H1 (cell line): ENCODE measurements at regions not wholly inside any gene's neighbourhood (a gene's known extent, or its start where the extent isn't known, plus 50 kb on each side); places are given as distances from the start of the nearest gene placed in this dataset.

ENCODE experiments used
- SIN3A ChIP-seq, 2 experiments: IDR thresholded peaks in 1 of 2; conservative IDR thresholded peaks in 1 of 2; 2 replicates each; pipeline ENCODE4 v1.6.1; 2011 to 2012; ENCODE audit warnings: low read length in 2 of 2, improper control_type of control experiment in 1 of 2, low read depth in 1 of 2, mild to moderate bottlenecking in 1 of 2
- SRF ChIP-seq: IDR thresholded peaks from 2 replicates; pipeline ENCODE4 v1.6.1; 2011; ENCODE audit warnings: mild to moderate bottlenecking, low read depth, low read length, moderate library complexity
- TBP ChIP-seq: IDR thresholded peaks from 2 replicates; pipeline ENCODE4 v1.6.1; 2011; ENCODE audit warnings: low read depth, low read length, improper control_type of control experiment

DNA sequence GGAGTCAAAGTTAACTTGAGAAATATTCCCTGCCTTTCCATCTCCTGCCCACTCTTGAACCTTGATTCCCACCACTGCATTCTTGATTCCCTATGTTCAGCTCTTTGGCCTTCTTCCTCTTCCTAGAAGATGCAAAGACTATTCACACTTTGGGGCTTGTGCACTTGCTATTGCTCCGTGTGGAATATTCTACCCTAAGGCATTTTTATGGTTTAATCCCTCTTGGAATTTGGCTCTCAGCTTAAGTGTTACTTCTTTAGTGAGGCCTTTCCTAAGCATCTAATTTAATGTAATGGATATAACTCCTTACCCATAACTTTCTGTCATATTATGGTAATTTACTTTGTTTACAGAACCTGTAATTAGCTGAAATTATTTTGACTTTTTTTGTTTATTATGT, 318.9 kb upstream of the COL8A1 start:
- no peak for TF ChIP-seq SRF
- TF ChIP-seq SIN3A (conservative IDR thresholded peaks at IDR 0.05 in 1 of 2, IDR thresholded peaks at IDR 0.05 in 1 of 2; ENCODE audit: low read depth in 1 of 2, low read length in 2 of 2): no peak
- no peak for TF ChIP-seq TBP
